HG03097 (cell line): ENCODE measurements at regions not wholly inside any gene's neighbourhood (a gene's known extent, or its start where the extent isn't known, plus 50 kb on each side); places are given as distances from the start of the nearest gene placed in this dataset.

Experiments used
- ATAC-seq: cut with Tn5 transposase; IDR thresholded peaks from one replicate; pipeline ENCODE4 v1.9.1; 2021; ENCODE audit not compliant: unreplicated experiment, low FRiP score

- ATAC-seq: no peak
Observed at GRCh38 chr1:186620566-186621350, 59.5 kb downstream of the PTGS2 start.

GRCh38 chr1:186618401-186619170 is 61.6 kb downstream of the PTGS2 start:
- ATAC-seq: peak; percentile 100

- no peak for ATAC-seq
Observed at GRCh38 chr1:186617926-186618325, 62.3 kb downstream of the PTGS2 start.

- no peak for ATAC-seq
Observed at GRCh38 chr1:186616511-186616910, 63.7 kb downstream of the PTGS2 start.

GRCh38 chr1:186615332-186615731 is 64.9 kb downstream of the PTGS2 start:
- ATAC-seq: no peak

GRCh38 chr1:186611156-186611555 is 69.1 kb downstream of the PTGS2 start:
- ATAC-seq: no peak

GRCh38 chr1:186609183-186609582 is 71.0 kb downstream of the PTGS2 start:
- ATAC-seq: no peak

- ATAC-seq: no peak
Observed at GRCh38 chr1:186605762-186606350, 74.4 kb downstream of the PTGS2 start.

GRCh38 chr1:186595969-186596368 is 84.3 kb downstream of the PTGS2 start:
- ATAC-seq: no peak

- ATAC-seq: no peak
Observed at GRCh38 chr1:186578325-186579016, 101.8 kb downstream of the PTGS2 start.

GRCh38 chr1:186577633-186578032 is 102.6 kb downstream of the PTGS2 start:
- ATAC-seq: no peak

- no peak for ATAC-seq
Observed at GRCh38 chr1:186577216-186577615, 103.0 kb downstream of the PTGS2 start.

GRCh38 chr1:186575348-186575747 is 104.9 kb downstream of the PTGS2 start:
- ATAC-seq: no peak

GRCh38 chr1:186574926-186575325 is 105.3 kb downstream of the PTGS2 start:
- no peak for ATAC-seq

- ATAC-seq: no peak
Observed at GRCh38 chr1:186572509-186572908, 107.7 kb downstream of the PTGS2 start.

GRCh38 chr1:186571771-186572170 is 108.5 kb downstream of the PTGS2 start:
- no peak for ATAC-seq

GRCh38 chr1:186569856-186570255 is 108.9 kb upstream of the PDC start:
- ATAC-seq: no peak

- no peak for ATAC-seq
Observed at GRCh38 chr1:186568221-186568620, 107.3 kb upstream of the PDC start.

GRCh38 chr1:186566140-186566855 is 105.4 kb upstream of the PDC start:
- no peak for ATAC-seq

- no peak for ATAC-seq
Observed at GRCh38 chr1:186564582-186564981, 103.7 kb upstream of the PDC start.
